ENCODE measurements at regions not wholly inside any gene's neighbourhood (a gene's known extent, or its start where the extent isn't known, plus 50 kb on each side); places are given as distances from the start of the nearest gene placed in this dataset.
"Not testable (repeated sequence)": the region's sequence is repeated elsewhere in the genome, so short reads cannot be mapped to it uniquely, and the experiment has no call there.

- Mint-ChIP-seq H3K27me3 (no peaks in the 10 kb centered on the region), H3K27ac (no peak overlapping the region), H3K4me3 (no peak overlapping the region), H3K9me3 (peaks cover 1% of the 10 kb centered on the region), H3K36me3 (no peaks in the 10 kb centered on the region), H3K4me1 (no peaks in the 10 kb centered on the region)
- no peak for DNase-seq
- POLR2A ChIA-PET: no interaction called here
- no peak for ATAC-seq (ENCODE audit: low read depth)
These were observed 329.3 kb upstream of the CITED2 start for GRCh38 chr6:139703780-139704179.

- no peak overlapping the region for H3K4me3 Mint-ChIP-seq
- H3K9me3 Mint-ChIP-seq: peaks cover 1% of the 10 kb centered on the region
- no peaks in the 10 kb centered on the region for H3K36me3 Mint-ChIP-seq
- no peaks in the 10 kb centered on the region for H3K4me1 Mint-ChIP-seq
- DNase-seq (no peak), ATAC-seq (ENCODE audit: low read depth) (no peak)
- H3K27me3 Mint-ChIP-seq: no peaks in the 10 kb centered on the region
- H3K27ac Mint-ChIP-seq: no peak overlapping the region
- POLR2A ChIA-PET: no interaction called here
These were observed 328.3 kb upstream of the CITED2 start for GRCh38 chr6:139702706-139703105.

GRCh38 chr6:139701695-139702094 is 327.2 kb upstream of the CITED2 start:
- Mint-ChIP-seq H3K27me3 (no peaks in the 10 kb centered on the region), H3K4me1 (peaks cover 2% of the 10 kb centered on the region), H3K27ac (no peak overlapping the region), H3K36me3 (no peaks in the 10 kb centered on the region), H3K4me3 (no peak overlapping the region), H3K9me3 (peaks cover 1% of the 10 kb centered on the region)
- no peak for DNase-seq
- no peak for ATAC-seq (ENCODE audit: low read depth)
- POLR2A ChIA-PET: no interaction called here

- DNase-seq: no peak
- no peaks in the 10 kb centered on the region for H3K27me3 Mint-ChIP-seq
- ATAC-seq (ENCODE audit: low read depth): no peak
- no peak overlapping the region for H3K27ac Mint-ChIP-seq
- H3K9me3 Mint-ChIP-seq: peaks cover 1% of the 10 kb centered on the region
- H3K36me3 Mint-ChIP-seq: no peaks in the 10 kb centered on the region
- H3K4me1 Mint-ChIP-seq: peaks cover 2% of the 10 kb centered on the region
- H3K4me3 Mint-ChIP-seq: no peak overlapping the region
- POLR2A ChIA-PET: no interaction called here
These were observed 326.6 kb upstream of the CITED2 start for GRCh38 chr6:139701003-139701402.

- peaks cover 1% of the 10 kb centered on the region for H3K9me3 Mint-ChIP-seq
- POLR2A ChIA-PET: no interaction called here
- no peak overlapping the region for H3K4me3 Mint-ChIP-seq
- H3K27me3 Mint-ChIP-seq: no peaks in the 10 kb centered on the region
- DNase-seq (no peak), ATAC-seq (ENCODE audit: low read depth) (no peak)
- H3K4me1 Mint-ChIP-seq: peaks cover 2% of the 10 kb centered on the region
- no peaks in the 10 kb centered on the region for H3K36me3 Mint-ChIP-seq
- H3K27ac Mint-ChIP-seq: no peak overlapping the region
These were observed 325.5 kb upstream of the CITED2 start for GRCh38 chr6:139699911-139700310.

- POLR2A ChIA-PET: no interaction called here
- Mint-ChIP-seq H3K27ac (no peak overlapping the region), H3K36me3 (no peaks in the 10 kb centered on the region)
These were observed 324.9 kb upstream of the CITED2 start for GRCh38 chr6:139699335-139699734.

GRCh38 chr6:139698526-139699176 is 324.2 kb upstream of the CITED2 start:
- no peak for DNase-seq
- H3K27me3 Mint-ChIP-seq: peaks cover 7% of the 10 kb centered on the region
- H3K4me1 Mint-ChIP-seq: peaks cover 2% of the 10 kb centered on the region
- ATAC-seq (ENCODE audit: low read depth): no peak
- POLR2A ChIA-PET: no interaction called here
- H3K4me3 Mint-ChIP-seq: no peak overlapping the region
- H3K9me3 Mint-ChIP-seq: no peaks in the 10 kb centered on the region
- H3K27ac Mint-ChIP-seq: no peak overlapping the region
- H3K36me3 Mint-ChIP-seq: no peaks in the 10 kb centered on the region

More at GRCh38 chr6:139699335-139699734, 324.9 kb upstream of the CITED2 start:
- Mint-ChIP-seq H3K9me3 (no peaks in the 10 kb centered on the region), H3K4me3 (no peak overlapping the region), H3K27me3 (peaks cover 2% of the 10 kb centered on the region), H3K4me1 (peaks cover 2% of the 10 kb centered on the region)
- DNase-seq: no peak
- no peak for ATAC-seq (ENCODE audit: low read depth)

GRCh38 chr6:139697856-139698255 is 323.4 kb upstream of the CITED2 start:
- ATAC-seq (ENCODE audit: low read depth); H3K9me3 Mint-ChIP-seq; H3K27me3 Mint-ChIP-seq; H3K4me3 Mint-ChIP-seq; H3K27ac Mint-ChIP-seq; H3K36me3 Mint-ChIP-seq; POLR2A ChIA-PET; DNase-seq; H3K4me1 Mint-ChIP-seq: not testable (repeated sequence)

GRCh38 chr6:139696991-139697390 is 322.5 kb upstream of the CITED2 start:
- H3K9me3 Mint-ChIP-seq; POLR2A ChIA-PET; H3K4me1 Mint-ChIP-seq; ATAC-seq (ENCODE audit: low read depth); DNase-seq; H3K27me3 Mint-ChIP-seq; H3K27ac Mint-ChIP-seq; H3K36me3 Mint-ChIP-seq: not testable (repeated sequence)
- H3K4me3 Mint-ChIP-seq: peak overlapping the region; percentile 43

GRCh38 chr6:139695361-139695760 is 320.9 kb upstream of the CITED2 start:
- peaks cover 7% of the 10 kb centered on the region for H3K27me3 Mint-ChIP-seq
- H3K4me3 Mint-ChIP-seq: no peak overlapping the region

GRCh38 chr6:139693735-139694134 is 319.3 kb upstream of the CITED2 start:
- POLR2A ChIA-PET: no interaction called here
- H3K4me1 Mint-ChIP-seq: peaks cover 2% of the 10 kb centered on the region

More at GRCh38 chr6:139695361-139695760, 320.9 kb upstream of the CITED2 start:
- DNase-seq: no peak
- Mint-ChIP-seq H3K36me3 (no peaks in the 10 kb centered on the region), H3K27ac (no peak overlapping the region), H3K9me3 (no peaks in the 10 kb centered on the region), H3K4me1 (peaks cover 2% of the 10 kb centered on the region)
- POLR2A ChIA-PET: no interaction called here
- no peak for ATAC-seq (ENCODE audit: low read depth)

GRCh38 chr6:139690007-139690406 is 315.6 kb upstream of the CITED2 start:
- Mint-ChIP-seq H3K9me3 (no peaks in the 10 kb centered on the region), H3K4me3 (no peak overlapping the region), H3K36me3 (no peaks in the 10 kb centered on the region), H3K27ac (no peak overlapping the region), H3K4me1 (no peaks in the 10 kb centered on the region), H3K27me3 (peaks cover 7% of the 10 kb centered on the region)
- no peak for DNase-seq
- POLR2A ChIA-PET: no interaction called here
- no peak for ATAC-seq (ENCODE audit: low read depth)

More at GRCh38 chr6:139693735-139694134, 319.3 kb upstream of the CITED2 start:
- H3K27me3 Mint-ChIP-seq: peaks cover 7% of the 10 kb centered on the region
- H3K36me3 Mint-ChIP-seq: no peaks in the 10 kb centered on the region
- H3K27ac Mint-ChIP-seq: no peak overlapping the region
- ATAC-seq (ENCODE audit: low read depth) (no peak), DNase-seq (no peak)
- no peaks in the 10 kb centered on the region for H3K9me3 Mint-ChIP-seq
- H3K4me3 Mint-ChIP-seq: no peak overlapping the region

- no peak for ATAC-seq (ENCODE audit: low read depth)
- no peaks in the 10 kb centered on the region for H3K27me3 Mint-ChIP-seq
- no peak for DNase-seq
- POLR2A ChIA-PET: no interaction called here
- H3K4me3 Mint-ChIP-seq: no peak overlapping the region
- no peaks in the 10 kb centered on the region for H3K4me1 Mint-ChIP-seq
- H3K9me3 Mint-ChIP-seq: no peaks in the 10 kb centered on the region
- H3K36me3 Mint-ChIP-seq: no peaks in the 10 kb centered on the region
- H3K27ac Mint-ChIP-seq: no peak overlapping the region
These were observed 312.6 kb upstream of the CITED2 start for GRCh38 chr6:139687055-139687454.

- no peak overlapping the region for H3K27ac Mint-ChIP-seq
- POLR2A ChIA-PET: no interaction called here
- H3K4me3 Mint-ChIP-seq: no peak overlapping the region
- no peaks in the 10 kb centered on the region for H3K36me3 Mint-ChIP-seq
- no peaks in the 10 kb centered on the region for H3K27me3 Mint-ChIP-seq
- H3K4me1 Mint-ChIP-seq: no peaks in the 10 kb centered on the region
- DNase-seq (no peak), ATAC-seq (ENCODE audit: low read depth) (no peak)
- no peaks in the 10 kb centered on the region for H3K9me3 Mint-ChIP-seq
These were observed 311.9 kb upstream of the CITED2 start for GRCh38 chr6:139686308-139686707.

GRCh38 chr6:139685009-139685408 is 310.6 kb upstream of the CITED2 start:
- H3K27ac Mint-ChIP-seq: no peak overlapping the region
- no peaks in the 10 kb centered on the region for H3K27me3 Mint-ChIP-seq
- no peaks in the 10 kb centered on the region for H3K36me3 Mint-ChIP-seq
- POLR2A ChIA-PET: no interaction called here
- no peaks in the 10 kb centered on the region for H3K4me1 Mint-ChIP-seq
- H3K9me3 Mint-ChIP-seq: no peaks in the 10 kb centered on the region
- no peak for ATAC-seq (ENCODE audit: low read depth)
- H3K4me3 Mint-ChIP-seq: no peak overlapping the region
- DNase-seq: no peak

All from activated naive CD8-positive, alpha-beta T cell treated with anti-CD3 and anti-CD28 coated beads, Interleukin-2, amount 10 ng/mL, durations not matched to agents 7 days and 5 days (primary cell).